IMR-90 (cell line): ENCODE measurements at regions not wholly inside any gene's neighbourhood (a gene's known extent, or its start where the extent isn't known, plus 50 kb on each side); places are given as distances from the start of the nearest gene placed in this dataset.

Experiments used
- ATAC-seq: fragments of 200-7000 bp; cut with Tn5 transposase; 2 replicates; pipeline ENCODE4 v1.9.1; 2020; ENCODE audit warnings: low read depth, mild to moderate bottlenecking, moderate library complexity
- BruUV-seq: library from RNA; stranded (reverse); fragments of 400-500 nt; replicated peaks from 2 replicates; lab custom pipeline; 2021; lab: Mats Ljungman, UMichigan
- CTCF ChIA-PET: fragments of 300-600 bp; formaldehyde crosslinking; extraction: SDS; loops from one replicate; lab custom pipeline; 2021; ENCODE audit warnings: antibody characterized with exemption; lab: Yijun Ruan, JAX
- POLR2A ChIA-PET: fragments of 300-600 bp; sonication (Branson Sonifier 250); formaldehyde crosslinking; loops from one replicate; lab custom pipeline; 2022; ENCODE audit warnings: antibody characterized with exemption; ENCODE audit not compliant: unreplicated experiment; lab: Charles Lee
- DNase-seq: peaks from one replicate; pipeline ENCODE4 v3.0.0; 2013
- H2AFZ ChIP-seq: replicated peaks from 2 replicates; pipeline ENCODE3; 2013; ENCODE audit warnings: low read length, mild to moderate bottlenecking; ENCODE audit not compliant: poor library complexity
- H2AK5ac ChIP-seq: 2 replicates; pipeline ENCODE4 v1.6.1; 2013; ENCODE audit warnings: low read depth, low read length, inconsistent platforms
- H2AK9ac ChIP-seq: replicated peaks from 2 replicates; pipeline ENCODE3; 2013; ENCODE audit warnings: mild to moderate bottlenecking, low read depth, low read length, moderate library complexity; ENCODE audit not compliant: poor library complexity
- H2BK120ac ChIP-seq: 2 replicates; pipeline ENCODE4 v1.6.1; 2013; ENCODE audit warnings: low read depth, low read length, inconsistent platforms
- H2BK15ac ChIP-seq: 3 replicates; pipeline ENCODE4 v1.6.1; 2013; ENCODE audit warnings: low read depth, low read length, inconsistent platforms
- H2BK20ac ChIP-seq: 2 replicates; pipeline ENCODE4 v1.6.1; 2013; ENCODE audit warnings: low read depth, mild to moderate bottlenecking, inconsistent platforms, low read length, moderate library complexity
- H2BK5ac ChIP-seq: 2 replicates; pipeline ENCODE4 v1.6.1; 2013; ENCODE audit warnings: mild to moderate bottlenecking, low read depth, low read length, inconsistent platforms; ENCODE audit not compliant: poor library complexity, severe bottlenecking
- H3K14ac ChIP-seq: replicated peaks from 2 replicates; pipeline ENCODE4 v1.6.1; 2013; ENCODE audit warnings: low read depth, low read length, inconsistent platforms
- H3K18ac ChIP-seq: 2 replicates; pipeline ENCODE4 v1.6.1; 2013; ENCODE audit warnings: low read depth, low read length, control low read depth
- H3K23ac ChIP-seq: 2 replicates; pipeline ENCODE4 v1.6.1; 2013; ENCODE audit warnings: low read depth, low read length, inconsistent platforms
- H3K27ac ChIP-seq: 2 replicates; pipeline ENCODE4 v1.5.1; 2013; ENCODE audit warnings: mild to moderate bottlenecking, control low read depth, low read length; ENCODE audit not compliant: insufficient read depth
- H3K27me3 ChIP-seq: 2 replicates; pipeline ENCODE4 v1.6.1; 2013; ENCODE audit warnings: low read length; ENCODE audit not compliant: control insufficient read depth, insufficient read depth
- H3K36me3 ChIP-seq: 2 replicates; pipeline ENCODE4 v1.6.1; 2013; ENCODE audit warnings: low read length, mixed read lengths; ENCODE audit not compliant: control insufficient read depth, insufficient read depth
- H3K4ac ChIP-seq: 2 replicates; pipeline ENCODE4 v1.6.1; 2013; ENCODE audit warnings: low read depth, low read length, inconsistent platforms
- H3K4me1 ChIP-seq: 2 replicates; pipeline ENCODE4 v1.6.1; 2013; ENCODE audit warnings: low read length, mixed read lengths; ENCODE audit not compliant: control insufficient read depth, insufficient read depth
- H3K4me2 ChIP-seq: 2 replicates; pipeline ENCODE4 v1.6.1; 2013; ENCODE audit warnings: low read depth, mild to moderate bottlenecking, control low read depth, low read length, moderate library complexity
- H3K4me3 ChIP-seq: 2 replicates; pipeline ENCODE4 v1.5.1; 2013; ENCODE audit warnings: low read depth, mild to moderate bottlenecking, control low read depth, low read length, moderate library complexity; ENCODE audit not compliant: insufficient read depth
- H3K56ac ChIP-seq: 2 replicates; pipeline ENCODE4 v1.6.1; 2013; ENCODE audit warnings: low read length, inconsistent platforms; ENCODE audit not compliant: insufficient read depth; ENCODE audit errors: extremely low read depth
- H3K79me1 ChIP-seq, 2 experiments: 2 replicates each; pipeline ENCODE4 v1.6.1; 2013; ENCODE audit warnings: low read length in 2 of 2, inconsistent platforms in 1 of 2, low read depth in 1 of 2
- H3K9ac ChIP-seq: 2 replicates; pipeline ENCODE4 v1.6.1; 2013; ENCODE audit warnings: low read depth, low read length, control low read depth
- H3K9me1 ChIP-seq: 2 replicates; pipeline ENCODE4 v1.6.1; 2013; ENCODE audit warnings: low read length, inconsistent platforms; ENCODE audit not compliant: insufficient read depth
- H3K9me3 ChIP-seq: 2 replicates; pipeline ENCODE4 v1.6.1; 2013; ENCODE audit warnings: low read length; ENCODE audit not compliant: control insufficient read depth, insufficient read depth
- H4K20me1 ChIP-seq: 2 replicates; pipeline ENCODE4 v1.6.1; 2013; ENCODE audit warnings: low read length, inconsistent platforms; ENCODE audit not compliant: insufficient read depth
- H4K5ac ChIP-seq: 2 replicates; pipeline ENCODE4 v1.6.1; 2013; ENCODE audit warnings: mild to moderate bottlenecking, low read depth, low read length, control low read depth
- H4K8ac ChIP-seq, 2 experiments: 2 replicates each; pipeline ENCODE4 v1.6.1; 2013; ENCODE audit warnings: low read depth in 2 of 2, low read length in 2 of 2, control low read depth in 1 of 2, inconsistent platforms in 1 of 2
- H4K91ac ChIP-seq: 2 replicates; pipeline ENCODE4 v1.6.1; 2013; ENCODE audit warnings: low read depth, low read length, inconsistent platforms; ENCODE audit not compliant: insufficient read depth
- CEBPB ChIP-seq: IDR thresholded peaks from 2 replicates; pipeline ENCODE4 v1.6.1; 2012; ENCODE audit warnings: low read depth, low read length, improper control_type of control experiment
- CHD1 ChIP-seq: IDR thresholded peaks from 2 replicates; pipeline ENCODE4 v1.6.1; 2012; ENCODE audit warnings: low read depth, low read length, improper control_type of control experiment
- FOS ChIP-seq: fragments of 150-350 bp; IDR thresholded peaks from 2 replicates; pipeline ENCODE4 v1.6.1; 2016; ENCODE audit warnings: low read depth, low read length
- MAFK ChIP-seq: IDR thresholded peaks from 2 replicates; pipeline ENCODE4 v1.6.1; 2012; ENCODE audit warnings: low read depth, low read length, improper control_type of control experiment
- MAZ ChIP-seq: IDR thresholded peaks from 2 replicates; pipeline ENCODE4 v1.6.1; 2012; ENCODE audit warnings: low read depth, mild to moderate bottlenecking, low read length, improper control_type of control experiment, moderate library complexity, borderline replicate concordance
- MXI1 ChIP-seq: IDR thresholded peaks from 2 replicates; pipeline ENCODE4 v1.6.1; 2012; ENCODE audit warnings: low read depth, mild to moderate bottlenecking, low read length, moderate library complexity, borderline replicate concordance
- NFE2L2 ChIP-seq: fragments of 150-350 bp; IDR thresholded peaks from 2 replicates; pipeline ENCODE4 v1.6.1; 2016; ENCODE audit warnings: low read depth, mild to moderate bottlenecking, low read length
- POLR2A ChIP-seq: IDR thresholded peaks from 2 replicates; pipeline ENCODE4 v1.6.1; 2012; ENCODE audit warnings: mild to moderate bottlenecking, low read depth, low read length
- RAD21 ChIP-seq: IDR thresholded peaks from 2 replicates; pipeline ENCODE4 v1.6.1; 2012; ENCODE audit warnings: low read length, improper control_type of control experiment
- RCOR1 ChIP-seq: IDR thresholded peaks from 2 replicates; pipeline ENCODE4 v1.6.1; 2012; ENCODE audit warnings: mild to moderate bottlenecking, low read length, improper control_type of control experiment; ENCODE audit not compliant: insufficient replicate concordance
- RFX5 ChIP-seq: IDR thresholded peaks from 2 replicates; pipeline ENCODE4 v1.8.0; 2012; ENCODE audit warnings: low read depth, mild to moderate bottlenecking, low read length, moderate library complexity
- SMC3 ChIP-seq: fragments of 150-350 bp; IDR thresholded peaks from 2 replicates; pipeline ENCODE4 v1.6.1; 2016; ENCODE audit warnings: low read depth, mild to moderate bottlenecking, antibody characterized with exemption, low read length, moderate library complexity
- WGBS, 2 experiments: methylation state at CpG; one replicate each; pipeline versions ENCODE4 v1.1.5 to v1.1.7; 2013; ENCODE audit warnings: missing lambda C conversion rate in 2 of 2; ENCODE audit not compliant: insufficient read length in 1 of 2; ENCODE audit errors: extremely low coverage in 2 of 2; 5-methylcytosine and 5-hydroxymethylcytosine counted together
- dilution Hi-C: fragments of 300-500 bp; cut with HindIII; formaldehyde crosslinking; loops from one replicate; pipeline ENCODE4 v1.14.3; 2018; ENCODE audit warnings: low sequenced_read_pairs; ENCODE audit not compliant: unreplicated experiment
- in situ Hi-C: fragments of 300-500 bp; cut with MboI; formaldehyde crosslinking; loops from 3 replicates; pipeline ENCODE4 v1.14.3; 2019; ENCODE audit warnings: low sequenced_read_pairs, inconsistent platforms, mixed read lengths
- intact Hi-C: fragments of 100-400 bp; cut with micrococcal nuclease; formaldehyde crosslinking; loops from 2 replicates; pipeline ENCODE4 v1.10.0; 2022
- TF ChIP-seq, protein P1 (sequence below): fragments of 150-350 bp; IDR thresholded peaks from 2 replicates; pipeline ENCODE4 v1.6.1; 2016; ENCODE audit warnings: low read depth, mild to moderate bottlenecking, low read length, moderate library complexity, borderline replicate concordance
- TF ChIP-seq, protein P2 (sequence below): conservative IDR thresholded peaks from 2 replicates; pipeline ENCODE4 v1.5.1; 2012; ENCODE audit warnings: mild to moderate bottlenecking, low read depth, low read length, improper control_type of control experiment
- TF ChIP-seq, protein P3 (sequence below): fragments of 150-350 bp; IDR thresholded peaks from 2 replicates; pipeline ENCODE4 v1.6.1; 2017; ENCODE audit warnings: mild to moderate bottlenecking, antibody characterized with exemption, low read length, low read depth

- intact Hi-C loops: loop anchor here (10.0 kb wide), 1 partner anchor 576 kb away; the partner anchor contains the start of gene FAN1
- in situ Hi-C loops: loop anchor here (10.0 to 25.0 kb wide), 3 partner anchors 116 to 818 kb away; partner anchors contain the start of gene KLF13
- dilution Hi-C loops: no loop called here
These were observed 153.9 kb downstream of the KLF13 start for GRCh38 chr15:31480356-31481025.

More at GRCh38 chr15:31480356-31481025, 153.9 kb downstream of the KLF13 start:
- Histone ChIP-seq H2BK20ac (no peak overlapping the region), H3K9me3 (peaks cover 7% of the 10 kb centered on the region), H3K23ac (no peak overlapping the region), H2AK9ac (no peak overlapping the region), H2AK5ac (no peak overlapping the region), H4K8ac (no peak overlapping the region), H2AFZ (no peak overlapping the region), H3K27ac (no peak overlapping the region), H3K14ac (no peak overlapping the region), H3K9ac (no peak overlapping the region), H2BK15ac (no peak overlapping the region), H3K18ac (no peak overlapping the region), H3K9me1 (no peaks in the 10 kb centered on the region), H3K36me3 (no peaks in the 10 kb centered on the region), H4K5ac (no peak overlapping the region), H4K91ac (no peak overlapping the region), H2BK5ac (no peak overlapping the region), H3K4me3 (no peak overlapping the region), H3K4me2 (no peak overlapping the region), H4K20me1 (no peaks in the 10 kb centered on the region), H3K79me1 (no peaks in the 10 kb centered on the region), H2BK120ac (no peak overlapping the region), H3K4me1 (no peaks in the 10 kb centered on the region; the same call in 1 of the 2 replicates), H3K4ac (no peak overlapping the region), H3K56ac (no peak overlapping the region), H3K27me3 (peaks cover 36% of the 10 kb centered on the region)
- WGBS, 2 experiments: 100% methylated on average over 3 of the region's 12 CpGs; no CpG with 5 or more reads in 1 of the 2 experiments
- ATAC-seq: no peak
- no TSS peak for BruUV-seq
- ChIA-PET POLR2A (no interaction called here), CTCF (interaction anchor here (1.5 kb wide), 1 partner anchor 8 kb away, joined by 4 read pairs; no protein-coding TSS in a partner anchor)
- TF ChIP-seq FOS (no peak), POLR2A (no peak), RCOR1 (no peak), NFE2L2 (no peak), CEBPB (no peak), RAD21 (no peak), CHD1 (no peak), SMC3 (no peak), RFX5 (no peak), MAZ (no peak), MXI1 (no peak), MAFK (no peak)
- TF ChIP-seq, protein P1, sequence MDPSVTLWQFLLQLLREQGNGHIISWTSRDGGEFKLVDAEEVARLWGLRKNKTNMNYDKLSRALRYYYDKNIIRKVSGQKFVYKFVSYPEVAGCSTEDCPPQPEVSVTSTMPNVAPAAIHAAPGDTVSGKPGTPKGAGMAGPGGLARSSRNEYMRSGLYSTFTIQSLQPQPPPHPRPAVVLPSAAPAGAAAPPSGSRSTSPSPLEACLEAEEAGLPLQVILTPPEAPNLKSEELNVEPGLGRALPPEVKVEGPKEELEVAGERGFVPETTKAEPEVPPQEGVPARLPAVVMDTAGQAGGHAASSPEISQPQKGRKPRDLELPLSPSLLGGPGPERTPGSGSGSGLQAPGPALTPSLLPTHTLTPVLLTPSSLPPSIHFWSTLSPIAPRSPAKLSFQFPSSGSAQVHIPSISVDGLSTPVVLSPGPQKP: no peak
- TF ChIP-seq, protein P2, sequence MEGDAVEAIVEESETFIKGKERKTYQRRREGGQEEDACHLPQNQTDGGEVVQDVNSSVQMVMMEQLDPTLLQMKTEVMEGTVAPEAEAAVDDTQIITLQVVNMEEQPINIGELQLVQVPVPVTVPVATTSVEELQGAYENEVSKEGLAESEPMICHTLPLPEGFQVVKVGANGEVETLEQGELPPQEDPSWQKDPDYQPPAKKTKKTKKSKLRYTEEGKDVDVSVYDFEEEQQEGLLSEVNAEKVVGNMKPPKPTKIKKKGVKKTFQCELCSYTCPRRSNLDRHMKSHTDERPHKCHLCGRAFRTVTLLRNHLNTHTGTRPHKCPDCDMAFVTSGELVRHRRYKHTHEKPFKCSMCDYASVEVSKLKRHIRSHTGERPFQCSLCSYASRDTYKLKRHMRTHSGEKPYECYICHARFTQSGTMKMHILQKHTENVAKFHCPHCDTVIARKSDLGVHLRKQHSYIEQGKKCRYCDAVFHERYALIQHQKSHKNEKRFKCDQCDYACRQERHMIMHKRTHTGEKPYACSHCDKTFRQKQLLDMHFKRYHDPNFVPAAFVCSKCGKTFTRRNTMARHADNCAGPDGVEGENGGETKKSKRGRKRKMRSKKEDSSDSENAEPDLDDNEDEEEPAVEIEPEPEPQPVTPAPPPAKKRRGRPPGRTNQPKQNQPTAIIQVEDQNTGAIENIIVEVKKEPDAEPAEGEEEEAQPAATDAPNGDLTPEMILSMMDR: no peak
- TF ChIP-seq, protein P3, sequence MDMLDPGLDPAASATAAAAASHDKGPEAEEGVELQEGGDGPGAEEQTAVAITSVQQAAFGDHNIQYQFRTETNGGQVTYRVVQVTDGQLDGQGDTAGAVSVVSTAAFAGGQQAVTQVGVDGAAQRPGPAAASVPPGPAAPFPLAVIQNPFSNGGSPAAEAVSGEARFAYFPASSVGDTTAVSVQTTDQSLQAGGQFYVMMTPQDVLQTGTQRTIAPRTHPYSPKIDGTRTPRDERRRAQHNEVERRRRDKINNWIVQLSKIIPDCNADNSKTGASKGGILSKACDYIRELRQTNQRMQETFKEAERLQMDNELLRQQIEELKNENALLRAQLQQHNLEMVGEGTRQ: no peak
- DNase-seq: no peak
